Ovary (tissue), 7 donors: ENCODE measurements at regions not wholly inside any gene's neighbourhood (a gene's known extent, or its start where the extent isn't known, plus 50 kb on each side); places are given as distances from the start of the nearest gene placed in this dataset.

ENCODE experiments used
- DNase-seq, 5 donors: peaks; one replicate each; pipeline ENCODE4 v3.0.0-alpha.2; 2019 to 2020
- H3K27ac ChIP-seq, 2 donors: fragments of 200-600 bp; one replicate each; pipeline versions ENCODE4 v1.5.1 to v1.8.0; 2019 to 2022
- H3K27me3 ChIP-seq: fragments of 200-600 bp; one replicate; pipeline ENCODE4 v1.8.0; 2022
- H3K36me3 ChIP-seq: fragments of 200-600 bp; sonication (generic); one replicate; pipeline ENCODE4 v1.5.1; 2019
- H3K4me1 ChIP-seq: one replicate; pipeline ENCODE4 v1.8.1; 2013; ENCODE audit warnings: mild to moderate bottlenecking, moderate library complexity; ENCODE audit not compliant: insufficient read depth
- H3K4me3 ChIP-seq: fragments of 200-600 bp; sonication (generic); one replicate; pipeline ENCODE4 v1.5.1; 2017
- H3K9me3 ChIP-seq, 2 donors: fragments of 200-600 bp in 1 of 2; sonication (generic) in 1 of 2; one replicate each; pipeline versions ENCODE4 v1.5.1 to v1.8.1; 2013 to 2019; ENCODE audit warnings: mild to moderate bottlenecking in 1 of 2, moderate library complexity in 1 of 2
- CTCF ChIP-seq, 3 donors: fragments of 450-650 bp in 2 of 3; fragments of 200-600 bp in 1 of 3; IDR thresholded peaks; one replicate each; pipeline versions ENCODE4 v1.5.1 to v1.8.0; 2016 to 2022; ENCODE audit warnings: antibody characterized with exemption in 3 of 3, mild to moderate bottlenecking in 1 of 3
- EP300 ChIP-seq: sonication (generic); formaldehyde crosslinking; IDR thresholded peaks from one replicate; pipeline ENCODE4 v1.6.1; 2017; ENCODE audit warnings: antibody characterized with exemption
- POLR2A ChIP-seq: fragments of 450-650 bp; IDR thresholded peaks from one replicate; pipeline ENCODE4 v1.6.1; 2017; ENCODE audit warnings: antibody characterized with exemption, mild to moderate bottlenecking, moderate library complexity
- WGBS, 3 donors: extraction: QIAGEN DNeasy Blood & Tissue Kit in 1 of 3; methylation state at CpG; one replicate each; pipeline versions ENCODE4 v1.1.5 to v1.1.7; 2013 to 2017; 5-methylcytosine and 5-hydroxymethylcytosine counted together
- intact Hi-C, 4 donors: fragments of 100-400 bp; cut with DNase I; formaldehyde crosslinking; loops; one replicate each; pipeline versions ENCODE4 v1.11.0 to v1.15.1; 2022 to 2023
- donor health status: DM: no; HTN: no; CAD: no; lungs with moderate emphysema.
- donor health status: DM: no; HTN: no; CAD: no.
- donor health status: Bipolar disorder and iron deficiency.
- donor health status: DM: no; HTN: no; CAD: no.
- donor health status: DM: yes; HTN: yes; CAD: no.

- no peak overlapping the region for H3K27ac ChIP-seq
- no peaks in the 10 kb centered on the region for H3K4me1 ChIP-seq
- intact Hi-C loops: no loop called here
- no peaks in the 10 kb centered on the region for H3K9me3 ChIP-seq
- H3K27me3 ChIP-seq: no peaks in the 10 kb centered on the region
- TF ChIP-seq POLR2A (no peak), EP300 (no peak), CTCF (IDR thresholded peaks at IDR 0.05) (no peak)
- H3K36me3 ChIP-seq: no peaks in the 10 kb centered on the region
- no peak overlapping the region for H3K4me3 ChIP-seq
- no peak for DNase-seq
- WGBS, 3 donors: 88 to 89% (median 89%) methylated on average over 14 of the region's 14 CpGs
Measured at GRCh38 chr6:167776906-167777627, 49.6 kb upstream of the AFDN start.
